LoVo (cell line): ENCODE measurements at regions not wholly inside any gene's neighbourhood (a gene's known extent, or its start where the extent isn't known, plus 50 kb on each side); places are given as distances from the start of the nearest gene placed in this dataset.

Experiments
- DNase-seq: peaks from one replicate; pipeline ENCODE4 v3.0.0-alpha.2; 2016; ENCODE audit warnings: low spot score

- no peak for DNase-seq
Measured at GRCh38 chr2:78601113-78601512, 424.4 kb upstream of the REG3G start.

GRCh38 chr2:78602862-78603261, 422.6 kb upstream of the REG3G start:
- no peak for DNase-seq

- no peak for DNase-seq
Measured at GRCh38 chr2:78606895-78607294, 418.6 kb upstream of the REG3G start.

GRCh38 chr2:78614726-78615125, 410.8 kb upstream of the REG3G start:
- DNase-seq, result no peak

- no peak for DNase-seq
Measured at GRCh38 chr2:78615956-78616355, 409.5 kb upstream of the REG3G start.

- no peak for DNase-seq
Measured at GRCh38 chr2:78634425-78634824, 391.1 kb upstream of the REG3G start.

GRCh38 chr2:78644854-78645253, 380.6 kb upstream of the REG3G start:
- DNase-seq, result no peak

- DNase-seq, result no peak
Measured at GRCh38 chr2:78646533-78647364, 378.8 kb upstream of the REG3G start.

- no peak for DNase-seq
Measured at GRCh38 chr2:78648558-78648957, 376.9 kb upstream of the REG3G start.

- DNase-seq, result no peak
Measured at GRCh38 chr2:78654941-78655340, 370.6 kb upstream of the REG3G start.

GRCh38 chr2:78676921-78677696, 348.4 kb upstream of the REG3G start:
- DNase-seq, result no peak

- no peak for DNase-seq
Measured at GRCh38 chr2:78677774-78678173, 347.7 kb upstream of the REG3G start.

GRCh38 chr2:78681386-78681785, 344.1 kb upstream of the REG3G start:
- DNase-seq, result no peak

- no peak for DNase-seq
Measured at GRCh38 chr2:78682781-78683180, 342.7 kb upstream of the REG3G start.

GRCh38 chr2:78686625-78687153, 338.8 kb upstream of the REG3G start:
- DNase-seq, result no peak

GRCh38 chr2:78699696-78700095, 325.8 kb upstream of the REG3G start:
- DNase-seq, result no peak

GRCh38 chr2:78701546-78701945, 324.0 kb upstream of the REG3G start:
- DNase-seq, result no peak

- DNase-seq, result no peak
Measured at GRCh38 chr2:78707776-78708386, 317.6 kb upstream of the REG3G start.

GRCh38 chr2:78710632-78711375, 314.7 kb upstream of the REG3G start:
- no peak for DNase-seq

- DNase-seq, result no peak
Measured at GRCh38 chr2:78715293-78715692, 310.2 kb upstream of the REG3G start.

GRCh38 chr2:78718024-78718423, 307.5 kb upstream of the REG3G start:
- DNase-seq, result no peak

- no peak for DNase-seq
Measured at GRCh38 chr2:78718473-78718872, 307.0 kb upstream of the REG3G start.
